ENCODE measurements at regions not wholly inside any gene's neighbourhood (a gene's known extent, or its start where the extent isn't known, plus 50 kb on each side); places are given as distances from the start of the nearest gene placed in this dataset.

DNA sequence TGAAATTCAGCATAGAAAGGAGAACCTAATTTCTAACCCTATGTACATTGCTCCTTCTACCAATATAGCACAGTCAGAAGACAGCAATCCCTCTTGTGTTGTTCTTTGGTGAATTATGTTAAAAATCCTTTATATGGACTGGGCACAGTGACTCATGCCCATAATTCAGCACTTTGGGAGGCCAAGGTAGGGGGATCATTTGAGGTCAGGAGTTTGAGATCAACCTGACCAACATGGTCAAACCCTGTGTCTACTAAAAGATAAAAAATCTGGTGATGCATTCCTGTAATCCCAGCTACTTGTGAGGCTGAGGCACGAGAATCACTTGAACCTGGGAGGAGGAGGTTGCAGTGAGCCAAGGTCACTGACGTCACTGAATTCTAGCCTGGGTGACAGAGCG, 195.6 kb downstream of the TMX3 start:
- TF ChIP-seq, protein P1, sequence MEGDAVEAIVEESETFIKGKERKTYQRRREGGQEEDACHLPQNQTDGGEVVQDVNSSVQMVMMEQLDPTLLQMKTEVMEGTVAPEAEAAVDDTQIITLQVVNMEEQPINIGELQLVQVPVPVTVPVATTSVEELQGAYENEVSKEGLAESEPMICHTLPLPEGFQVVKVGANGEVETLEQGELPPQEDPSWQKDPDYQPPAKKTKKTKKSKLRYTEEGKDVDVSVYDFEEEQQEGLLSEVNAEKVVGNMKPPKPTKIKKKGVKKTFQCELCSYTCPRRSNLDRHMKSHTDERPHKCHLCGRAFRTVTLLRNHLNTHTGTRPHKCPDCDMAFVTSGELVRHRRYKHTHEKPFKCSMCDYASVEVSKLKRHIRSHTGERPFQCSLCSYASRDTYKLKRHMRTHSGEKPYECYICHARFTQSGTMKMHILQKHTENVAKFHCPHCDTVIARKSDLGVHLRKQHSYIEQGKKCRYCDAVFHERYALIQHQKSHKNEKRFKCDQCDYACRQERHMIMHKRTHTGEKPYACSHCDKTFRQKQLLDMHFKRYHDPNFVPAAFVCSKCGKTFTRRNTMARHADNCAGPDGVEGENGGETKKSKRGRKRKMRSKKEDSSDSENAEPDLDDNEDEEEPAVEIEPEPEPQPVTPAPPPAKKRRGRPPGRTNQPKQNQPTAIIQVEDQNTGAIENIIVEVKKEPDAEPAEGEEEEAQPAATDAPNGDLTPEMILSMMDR (IDR thresholded peaks at IDR 0.05; ENCODE audit: low read depth, low read length, missing control alignments): no peak
- in situ Hi-C loops (cut with HindIII; ENCODE audit: low sequenced_read_pairs): no loop called here
- no peak overlapping the region for H3K4me3 ChIP-seq (ENCODE audit: low read depth, low read length)
- DNase-seq (ENCODE audit: low read depth): no peak

DNA sequence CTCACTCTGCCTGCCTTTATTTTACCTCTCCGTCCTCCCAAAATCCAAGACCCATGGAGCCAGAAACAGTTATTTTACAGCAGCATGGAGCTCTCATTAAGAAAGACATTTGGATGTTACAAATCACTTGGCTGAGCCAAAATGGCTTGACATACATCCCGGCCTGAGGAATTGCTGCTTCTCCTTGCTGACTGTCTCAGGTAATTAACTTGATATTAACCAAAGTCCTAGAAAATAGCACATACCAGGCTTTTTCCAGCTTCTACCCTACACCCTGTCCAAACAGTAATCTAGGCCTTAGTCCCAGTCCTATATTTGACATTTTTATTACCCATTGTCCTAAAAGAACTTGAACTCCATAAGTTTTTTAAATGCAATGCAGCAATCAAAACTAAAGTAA, 205.0 kb downstream of the TMX3 start:
- no peak overlapping the region for H3K4me3 ChIP-seq (ENCODE audit: low read depth, low read length)
- in situ Hi-C loops (cut with HindIII; ENCODE audit: low sequenced_read_pairs): no loop called here
- TF ChIP-seq, protein P1 (IDR thresholded peaks at IDR 0.05; ENCODE audit: low read depth, low read length, missing control alignments): no peak
- no peak for DNase-seq (ENCODE audit: low read depth)

DNA sequence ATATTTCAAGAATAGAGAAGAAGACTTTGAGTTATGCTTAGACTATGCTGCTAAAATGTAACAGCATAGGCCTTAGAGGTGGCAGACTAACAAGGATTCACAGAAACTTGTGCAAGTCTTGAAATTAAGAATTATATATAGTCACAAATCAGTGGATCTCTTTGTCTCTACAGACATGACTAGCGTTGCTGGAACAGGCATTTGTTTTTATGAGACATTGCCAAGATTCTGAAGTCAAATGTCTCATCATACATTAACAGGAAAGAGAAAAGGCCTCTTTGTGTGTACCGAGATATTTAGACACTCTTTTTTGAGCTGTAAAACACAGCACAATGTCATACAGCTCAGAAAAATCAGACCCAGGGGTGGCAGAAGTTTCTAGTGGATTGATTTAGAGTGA, 207.1 kb downstream of the TMX3 start:
- DNase-seq (ENCODE audit: low read depth): no peak
- TF ChIP-seq, protein P1 (IDR thresholded peaks at IDR 0.05; ENCODE audit: low read depth, low read length, missing control alignments): no peak
- in situ Hi-C loops (cut with HindIII; ENCODE audit: low sequenced_read_pairs): no loop called here
- no peak overlapping the region for H3K4me3 ChIP-seq (ENCODE audit: low read depth, low read length)

DNA sequence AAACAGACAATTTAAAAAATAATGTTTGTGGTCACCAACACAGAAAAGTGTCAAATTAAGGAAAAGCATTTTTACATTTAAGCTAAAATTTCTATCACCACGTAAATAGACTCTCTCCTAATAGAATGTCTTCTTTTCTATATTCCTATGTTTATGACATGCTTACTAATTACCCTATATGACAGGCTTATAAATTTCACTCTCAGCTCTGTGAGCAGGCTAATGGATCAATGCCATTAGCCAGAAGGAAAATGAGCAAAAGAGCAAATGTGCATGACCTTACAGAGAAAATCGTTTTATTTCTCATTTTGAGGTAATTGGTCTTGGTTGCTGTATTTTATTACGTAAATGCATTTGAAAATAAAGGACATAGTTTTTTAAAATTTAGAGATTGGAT, 209.7 kb downstream of the TMX3 start:
- TF ChIP-seq, protein P1 (IDR thresholded peaks at IDR 0.05; ENCODE audit: low read depth, low read length, missing control alignments): no peak
- DNase-seq (ENCODE audit: low read depth): no peak
- in situ Hi-C loops (cut with HindIII; ENCODE audit: low sequenced_read_pairs): no loop called here
- H3K4me3 ChIP-seq (ENCODE audit: low read depth, low read length): no peak overlapping the region

DNA sequence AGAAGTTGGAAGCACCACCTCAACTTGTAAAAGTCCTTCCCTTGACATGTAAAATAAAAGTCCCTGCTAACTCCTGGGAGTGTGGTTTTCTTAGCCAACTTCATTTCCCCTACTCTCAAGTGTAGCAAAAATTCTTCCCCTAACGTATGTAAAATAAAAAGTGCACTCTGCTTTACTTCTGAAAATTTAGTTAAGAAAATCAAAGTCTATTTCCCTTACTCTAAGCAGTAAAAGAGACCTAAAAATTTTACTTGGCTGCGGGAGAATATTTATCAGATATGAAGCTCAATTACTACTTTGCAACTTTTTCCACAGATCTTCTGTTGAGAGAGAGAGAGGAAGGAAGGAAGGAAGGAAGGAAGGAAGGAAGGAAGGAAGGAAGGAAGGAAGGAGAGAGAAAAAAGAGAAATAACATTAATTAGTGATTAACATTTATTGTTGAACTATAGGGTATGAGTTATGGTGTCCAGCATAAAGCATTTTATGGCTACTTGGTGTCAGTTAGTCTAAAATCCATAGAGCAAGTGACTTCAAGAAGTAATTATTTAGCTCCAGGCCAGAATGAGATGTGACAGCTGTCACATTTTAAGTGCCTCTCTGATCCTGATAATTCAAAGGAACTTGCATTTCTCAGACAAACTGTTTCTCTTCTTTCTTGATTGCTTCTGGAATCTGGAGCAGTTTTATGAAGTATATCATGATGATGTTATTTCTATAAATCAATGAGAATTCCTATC, 210.3 kb downstream of the TMX3 start:
- no peak for DNase-seq (ENCODE audit: low read depth)
- in situ Hi-C loops (cut with HindIII; ENCODE audit: low sequenced_read_pairs): no loop called here
- TF ChIP-seq, protein P1 (IDR thresholded peaks at IDR 0.05; ENCODE audit: low read depth, low read length, missing control alignments): no peak
- H3K4me3 ChIP-seq (ENCODE audit: low read depth, low read length): no peak overlapping the region

DNA sequence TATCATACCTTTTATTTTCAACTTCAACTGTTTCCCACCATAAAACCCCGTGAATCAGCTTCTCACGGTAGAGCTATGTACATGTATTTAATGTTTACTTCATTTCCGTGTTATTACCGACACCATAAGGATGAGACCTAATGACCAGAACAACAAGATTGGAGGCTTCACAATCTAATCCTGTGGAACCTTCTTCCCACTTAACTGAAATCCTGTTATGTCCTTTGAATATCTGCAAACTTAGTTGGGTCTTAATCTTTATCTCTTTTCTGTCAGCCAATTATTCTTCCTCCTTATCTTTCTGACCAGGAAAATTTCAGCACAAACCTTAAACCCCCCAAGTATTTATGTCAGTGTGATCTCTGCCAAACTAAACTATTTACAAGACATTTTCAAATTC, 214.4 kb downstream of the TMX3 start:
- no peak for DNase-seq (ENCODE audit: low read depth)
- in situ Hi-C loops (cut with HindIII; ENCODE audit: low sequenced_read_pairs): no loop called here
- TF ChIP-seq, protein P1 (IDR thresholded peaks at IDR 0.05; ENCODE audit: low read depth, low read length, missing control alignments): no peak
- H3K4me3 ChIP-seq (ENCODE audit: low read depth, low read length): no peak overlapping the region

All from astrocyte of the cerebellum (primary cell).